Mesothelial cell of epicardium (in vitro differentiated cells): ENCODE measurements at regions not wholly inside any gene's neighbourhood (a gene's known extent, or its start where the extent isn't known, plus 50 kb on each side); places are given as distances from the start of the nearest gene placed in this dataset.
"Not testable (repeated sequence)": the region's sequence is repeated elsewhere in the genome, so short reads cannot be mapped to it uniquely, and the experiment has no call there.

ENCODE experiments used
- DNase-seq, 2 experiments: peaks; one replicate each; pipeline ENCODE4 v3.0.0; 2021; ENCODE audit warnings: low spot score in 2 of 2; ENCODE audit not compliant: unreplicated experiment in 2 of 2
- H3K27ac Mint-ChIP-seq: 2 replicates; pipeline ENCODE4 v1.8.0; 2021; ENCODE audit warnings: mixed read lengths
- H3K27me3 Mint-ChIP-seq: 2 replicates; pipeline ENCODE4 v1.8.0; 2021; ENCODE audit warnings: low read depth, mixed read lengths
- H3K36me3 Mint-ChIP-seq: 2 replicates; pipeline ENCODE4 v1.8.0; 2021; ENCODE audit warnings: mixed read lengths
- H3K4me1 Mint-ChIP-seq: 2 replicates; pipeline ENCODE4 v1.8.0; 2021; ENCODE audit warnings: mixed read lengths
- H3K4me3 Mint-ChIP-seq: 2 replicates; pipeline ENCODE4 v1.8.0; 2021; ENCODE audit warnings: mild to moderate bottlenecking, moderate library complexity, mixed read lengths
- H3K9me3 Mint-ChIP-seq: 2 replicates; pipeline ENCODE4 v1.8.0; 2021; ENCODE audit warnings: mixed read lengths
- CTCF ChIP-seq: fragments of 200-600 bp; sonication (generic); IDR thresholded peaks from one replicate; pipeline ENCODE4 v1.5.0; 2021; ENCODE audit warnings: antibody characterized with exemption; ENCODE audit not compliant: unreplicated experiment

GRCh38 chr5:81827500-81827899, 76.6 kb upstream of the SSBP2 start:
- no peak for DNase-seq
- Mint-ChIP-seq H3K27me3 (no peaks in the 10 kb centered on the region), H3K36me3 (no peaks in the 10 kb centered on the region), H3K9me3 (no peaks in the 10 kb centered on the region), H3K27ac (no peak overlapping the region), H3K4me1 (peaks cover 12% of the 10 kb centered on the region), H3K4me3 (no peak overlapping the region)
- TF ChIP-seq CTCF: no peak

GRCh38 chr5:81826128-81826527, 75.2 kb upstream of the SSBP2 start:
- no peak overlapping the region for H3K4me3 Mint-ChIP-seq
- DNase-seq: no peak
- no peak for TF ChIP-seq CTCF
- no peaks in the 10 kb centered on the region for H3K27me3 Mint-ChIP-seq
- no peaks in the 10 kb centered on the region for H3K36me3 Mint-ChIP-seq
- H3K27ac Mint-ChIP-seq: peak overlapping the region; percentile 10
- peaks cover 12% of the 10 kb centered on the region for H3K4me1 Mint-ChIP-seq
- H3K9me3 Mint-ChIP-seq: no peaks in the 10 kb centered on the region

GRCh38 chr5:81825237-81825636, 74.3 kb upstream of the SSBP2 start:
- H3K27ac Mint-ChIP-seq: no peak overlapping the region
- no peaks in the 10 kb centered on the region for H3K27me3 Mint-ChIP-seq
- no peak overlapping the region for H3K4me3 Mint-ChIP-seq
- DNase-seq: no peak
- H3K9me3 Mint-ChIP-seq: no peaks in the 10 kb centered on the region
- no peaks in the 10 kb centered on the region for H3K36me3 Mint-ChIP-seq
- H3K4me1 Mint-ChIP-seq: peaks cover 15% of the 10 kb centered on the region
- no peak for TF ChIP-seq CTCF

GRCh38 chr5:81823736-81824135, 72.8 kb upstream of the SSBP2 start:
- not testable (repeated sequence) for H3K9me3 Mint-ChIP-seq, H3K27me3 Mint-ChIP-seq, H3K36me3 Mint-ChIP-seq, H3K27ac Mint-ChIP-seq, DNase-seq, H3K4me3 Mint-ChIP-seq
- H3K4me1 Mint-ChIP-seq: peaks cover 26% of the 10 kb centered on the region

GRCh38 chr5:81820863-81821262, 70.0 kb upstream of the SSBP2 start:
- no peaks in the 10 kb centered on the region for H3K36me3 Mint-ChIP-seq
- no peak overlapping the region for H3K27ac Mint-ChIP-seq
- no peak for TF ChIP-seq CTCF
- peaks cover 25% of the 10 kb centered on the region for H3K4me1 Mint-ChIP-seq
- DNase-seq: no peak
- H3K4me3 Mint-ChIP-seq: no peak overlapping the region
- no peaks in the 10 kb centered on the region for H3K27me3 Mint-ChIP-seq
- no peaks in the 10 kb centered on the region for H3K9me3 Mint-ChIP-seq

- TF ChIP-seq CTCF: no peak
- DNase-seq: no peak
- Mint-ChIP-seq H3K27ac (peak overlapping the region; percentile 79), H3K4me1 (peaks cover 19% of the 10 kb centered on the region), H3K36me3 (no peaks in the 10 kb centered on the region), H3K27me3 (no peaks in the 10 kb centered on the region), H3K4me3 (no peak overlapping the region), H3K9me3 (no peaks in the 10 kb centered on the region)
Observed at GRCh38 chr5:81820318-81820636, 69.4 kb upstream of the SSBP2 start.
